ENCODE measurements at regions not wholly inside any gene's neighbourhood (a gene's known extent, or its start where the extent isn't known, plus 50 kb on each side); places are given as distances from the start of the nearest gene placed in this dataset.

- no peaks in the 10 kb centered on the region for H3K9me3 ChIP-seq (ENCODE audit: control insufficient read depth, low read length)
- H3K4me3 ChIP-seq (ENCODE audit: insufficient read depth, low read depth, low read length, poor library complexity, severe bottlenecking), result no peak overlapping the region
- DNase-seq, result no peak
- H3K36me3 ChIP-seq (ENCODE audit: control insufficient read depth, insufficient read depth, low read length), result no peaks in the 10 kb centered on the region
- no peaks in the 10 kb centered on the region for H3K27me3 ChIP-seq (replicated peaks; ENCODE audit: control insufficient read depth, insufficient read depth, low read length, poor library complexity, severe bottlenecking)
- no peak overlapping the region for H3K27ac ChIP-seq (ENCODE audit: insufficient read depth, low read length, poor library complexity, severe bottlenecking)
- no peaks in the 10 kb centered on the region for H3K4me1 ChIP-seq (ENCODE audit: control insufficient read depth, insufficient read depth, low read length, poor library complexity, severe bottlenecking)
These were observed 107.4 kb downstream of the TFAP2A start for GRCh38 chr6:10307476-10307875.

GRCh38 chr6:10307028-10307427 lies 107.8 kb downstream of the TFAP2A start:
- DNase-seq, result no peak

GRCh38 chr6:10305790-10306415 lies 109.0 kb downstream of the TFAP2A start:
- no peak overlapping the region for H3K4me3 ChIP-seq (ENCODE audit: insufficient read depth, low read depth, low read length, poor library complexity, severe bottlenecking)
- DNase-seq, result no peak
- no peaks in the 10 kb centered on the region for H3K4me1 ChIP-seq (ENCODE audit: control insufficient read depth, insufficient read depth, low read length, poor library complexity, severe bottlenecking)
- no peak overlapping the region for H3K27ac ChIP-seq (ENCODE audit: insufficient read depth, low read length, poor library complexity, severe bottlenecking)
- no peaks in the 10 kb centered on the region for H3K9me3 ChIP-seq (ENCODE audit: control insufficient read depth, low read length)
- no peaks in the 10 kb centered on the region for H3K36me3 ChIP-seq (ENCODE audit: control insufficient read depth, insufficient read depth, low read length)
- no peaks in the 10 kb centered on the region for H3K27me3 ChIP-seq (replicated peaks; ENCODE audit: control insufficient read depth, insufficient read depth, low read length, poor library complexity, severe bottlenecking)

More at GRCh38 chr6:10307028-10307427, 107.8 kb downstream of the TFAP2A start:
- no peak overlapping the region for H3K4me3 ChIP-seq (ENCODE audit: insufficient read depth, low read depth, low read length, poor library complexity, severe bottlenecking)
- no peaks in the 10 kb centered on the region for H3K36me3 ChIP-seq (ENCODE audit: control insufficient read depth, insufficient read depth, low read length)
- no peaks in the 10 kb centered on the region for H3K27me3 ChIP-seq (replicated peaks; ENCODE audit: control insufficient read depth, insufficient read depth, low read length, poor library complexity, severe bottlenecking)
- H3K4me1 ChIP-seq (ENCODE audit: control insufficient read depth, insufficient read depth, low read length, poor library complexity, severe bottlenecking), result no peaks in the 10 kb centered on the region
- H3K9me3 ChIP-seq (ENCODE audit: control insufficient read depth, low read length), result no peaks in the 10 kb centered on the region
- H3K27ac ChIP-seq (ENCODE audit: insufficient read depth, low read length, poor library complexity, severe bottlenecking), result no peak overlapping the region

GRCh38 chr6:10303608-10304506 lies 111.0 kb downstream of the TFAP2A start:
- no peaks in the 10 kb centered on the region for H3K9me3 ChIP-seq (ENCODE audit: control insufficient read depth, low read length)
- H3K36me3 ChIP-seq (ENCODE audit: control insufficient read depth, insufficient read depth, low read length), result no peaks in the 10 kb centered on the region
- H3K4me1 ChIP-seq (ENCODE audit: control insufficient read depth, insufficient read depth, low read length, poor library complexity, severe bottlenecking), result no peaks in the 10 kb centered on the region

GRCh38 chr6:10302566-10303235 lies 112.2 kb downstream of the TFAP2A start:
- H3K4me3 ChIP-seq (ENCODE audit: insufficient read depth, low read depth, low read length, poor library complexity, severe bottlenecking), result no peak overlapping the region
- H3K4me1 ChIP-seq (ENCODE audit: control insufficient read depth, insufficient read depth, low read length, poor library complexity, severe bottlenecking), result no peaks in the 10 kb centered on the region
- no peak for DNase-seq
- H3K36me3 ChIP-seq (ENCODE audit: control insufficient read depth, insufficient read depth, low read length), result no peaks in the 10 kb centered on the region
- H3K9me3 ChIP-seq (ENCODE audit: control insufficient read depth, low read length), result no peaks in the 10 kb centered on the region
- no peaks in the 10 kb centered on the region for H3K27me3 ChIP-seq (replicated peaks; ENCODE audit: control insufficient read depth, insufficient read depth, low read length, poor library complexity, severe bottlenecking)
- H3K27ac ChIP-seq (ENCODE audit: insufficient read depth, low read length, poor library complexity, severe bottlenecking), result no peak overlapping the region

More at GRCh38 chr6:10303608-10304506, 111.0 kb downstream of the TFAP2A start:
- no peaks in the 10 kb centered on the region for H3K27me3 ChIP-seq (replicated peaks; ENCODE audit: control insufficient read depth, insufficient read depth, low read length, poor library complexity, severe bottlenecking)
- H3K4me3 ChIP-seq (ENCODE audit: insufficient read depth, low read depth, low read length, poor library complexity, severe bottlenecking), result no peak overlapping the region
- no peak for DNase-seq
- H3K27ac ChIP-seq (ENCODE audit: insufficient read depth, low read length, poor library complexity, severe bottlenecking), result no peak overlapping the region

- no peaks in the 10 kb centered on the region for H3K27me3 ChIP-seq (replicated peaks; ENCODE audit: control insufficient read depth, insufficient read depth, low read length, poor library complexity, severe bottlenecking)
- H3K27ac ChIP-seq (ENCODE audit: insufficient read depth, low read length, poor library complexity, severe bottlenecking), result no peak overlapping the region
- H3K9me3 ChIP-seq (ENCODE audit: control insufficient read depth, low read length), result no peaks in the 10 kb centered on the region
- H3K36me3 ChIP-seq (ENCODE audit: control insufficient read depth, insufficient read depth, low read length), result no peaks in the 10 kb centered on the region
- no peaks in the 10 kb centered on the region for H3K4me1 ChIP-seq (ENCODE audit: control insufficient read depth, insufficient read depth, low read length, poor library complexity, severe bottlenecking)
- no peak overlapping the region for H3K4me3 ChIP-seq (ENCODE audit: insufficient read depth, low read depth, low read length, poor library complexity, severe bottlenecking)
- no peak for DNase-seq
These were observed 114.8 kb downstream of the TFAP2A start for GRCh38 chr6:10300071-10300470.

- no peak overlapping the region for H3K4me3 ChIP-seq (ENCODE audit: insufficient read depth, low read depth, low read length, poor library complexity, severe bottlenecking)
- DNase-seq, result no peak
- H3K27me3 ChIP-seq (replicated peaks; ENCODE audit: control insufficient read depth, insufficient read depth, low read length, poor library complexity, severe bottlenecking), result no peaks in the 10 kb centered on the region
- H3K4me1 ChIP-seq (ENCODE audit: control insufficient read depth, insufficient read depth, low read length, poor library complexity, severe bottlenecking), result no peaks in the 10 kb centered on the region
- H3K9me3 ChIP-seq (ENCODE audit: control insufficient read depth, low read length), result no peaks in the 10 kb centered on the region
- H3K27ac ChIP-seq (ENCODE audit: insufficient read depth, low read length, poor library complexity, severe bottlenecking), result no peak overlapping the region
- no peaks in the 10 kb centered on the region for H3K36me3 ChIP-seq (ENCODE audit: control insufficient read depth, insufficient read depth, low read length)
These were observed 117.0 kb downstream of the TFAP2A start for GRCh38 chr6:10297832-10298231.

GRCh38 chr6:10278746-10279145 lies 136.1 kb downstream of the TFAP2A start:
- no peaks in the 10 kb centered on the region for H3K27me3 ChIP-seq (replicated peaks; ENCODE audit: control insufficient read depth, insufficient read depth, low read length, poor library complexity, severe bottlenecking)
- DNase-seq, result no peak
- H3K9me3 ChIP-seq (ENCODE audit: control insufficient read depth, low read length), result no peaks in the 10 kb centered on the region
- H3K4me1 ChIP-seq (ENCODE audit: control insufficient read depth, insufficient read depth, low read length, poor library complexity, severe bottlenecking), result no peaks in the 10 kb centered on the region
- no peaks in the 10 kb centered on the region for H3K36me3 ChIP-seq (ENCODE audit: control insufficient read depth, insufficient read depth, low read length)
- H3K4me3 ChIP-seq (ENCODE audit: insufficient read depth, low read depth, low read length, poor library complexity, severe bottlenecking), result no peak overlapping the region
- H3K27ac ChIP-seq (ENCODE audit: insufficient read depth, low read length, poor library complexity, severe bottlenecking), result no peak overlapping the region

- no peaks in the 10 kb centered on the region for H3K4me1 ChIP-seq (ENCODE audit: control insufficient read depth, insufficient read depth, low read length, poor library complexity, severe bottlenecking)
- no peaks in the 10 kb centered on the region for H3K9me3 ChIP-seq (ENCODE audit: control insufficient read depth, low read length)
- no peak for DNase-seq
- H3K36me3 ChIP-seq (ENCODE audit: control insufficient read depth, insufficient read depth, low read length), result no peaks in the 10 kb centered on the region
- H3K27ac ChIP-seq (ENCODE audit: insufficient read depth, low read length, poor library complexity, severe bottlenecking), result no peak overlapping the region
- no peak overlapping the region for H3K4me3 ChIP-seq (ENCODE audit: insufficient read depth, low read depth, low read length, poor library complexity, severe bottlenecking)
- no peaks in the 10 kb centered on the region for H3K27me3 ChIP-seq (replicated peaks; ENCODE audit: control insufficient read depth, insufficient read depth, low read length, poor library complexity, severe bottlenecking)
These were observed 138.1 kb downstream of the TFAP2A start for GRCh38 chr6:10276660-10277287.
